C1 segment of cervical spinal cord (tissue), 14 donors: ENCODE measurements at regions not wholly inside any gene's neighbourhood (a gene's known extent, or its start where the extent isn't known, plus 50 kb on each side); places are given as distances from the start of the nearest gene placed in this dataset.

Experiments
- DNase-seq, 14 donors: peaks; one replicate each; lab custom pipeline; 2025; lab: John Stamatoyannopoulos, UW

DNA sequence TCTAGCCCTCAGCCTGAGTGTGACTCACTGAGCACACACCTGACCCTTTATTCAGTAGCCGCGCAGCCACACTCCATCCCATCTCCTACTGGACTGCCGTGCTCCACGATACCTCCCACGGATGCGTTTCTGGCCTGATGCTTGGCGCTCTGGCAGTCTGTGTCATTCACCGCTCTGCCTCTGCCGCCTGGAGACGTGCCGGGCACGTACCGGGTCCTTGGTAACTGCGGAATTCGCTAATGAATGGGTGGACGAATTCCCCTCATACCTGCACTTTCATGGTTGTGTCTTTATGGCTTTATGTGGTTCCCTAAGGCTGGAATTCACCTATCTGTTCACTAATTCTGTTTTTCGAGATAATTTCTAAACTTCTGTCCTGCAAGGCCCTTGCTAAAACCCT lies 405.7 kb downstream of the QKI start:
- no peak for DNase-seq

DNA sequence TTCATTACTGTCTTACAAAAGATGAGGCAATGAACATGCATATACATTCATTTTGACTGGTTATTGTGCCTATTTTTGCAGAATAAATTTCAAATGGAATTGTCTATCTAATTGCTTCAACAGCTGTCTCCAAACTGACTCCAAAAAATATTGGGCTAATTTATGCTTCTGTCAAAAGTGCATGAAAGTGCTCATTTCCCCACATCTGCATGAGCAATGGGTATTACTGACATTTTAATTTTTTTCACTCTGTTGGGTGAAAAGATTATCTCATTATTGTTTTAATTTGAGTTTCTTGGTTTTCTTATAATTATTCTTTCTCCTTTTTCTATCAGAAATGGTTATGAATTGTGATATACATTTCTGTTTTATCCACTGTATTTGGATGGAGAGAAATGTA lies 404.2 kb downstream of the QKI start:
- DNase-seq = no peak

DNA sequence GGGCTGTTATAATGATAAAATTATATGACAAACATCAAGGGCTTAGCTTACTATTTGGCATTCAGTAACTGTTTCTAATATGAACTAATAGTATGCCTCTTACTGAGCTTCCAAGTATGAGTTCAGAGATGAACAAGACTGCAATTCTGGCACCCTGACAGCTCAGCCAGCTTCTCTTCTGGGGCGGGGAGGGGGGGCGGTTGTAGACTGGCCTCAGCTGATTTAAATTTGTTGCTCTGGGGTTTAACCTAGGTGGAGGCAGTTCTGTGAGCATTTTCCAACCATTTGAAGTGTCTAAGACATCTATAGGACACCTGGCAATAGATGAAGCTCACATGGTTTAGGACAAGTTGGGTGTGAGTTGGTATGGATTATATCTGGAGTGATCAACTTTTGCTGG lies 401.9 kb downstream of the QKI start:
- DNase-seq = no peak

DNA sequence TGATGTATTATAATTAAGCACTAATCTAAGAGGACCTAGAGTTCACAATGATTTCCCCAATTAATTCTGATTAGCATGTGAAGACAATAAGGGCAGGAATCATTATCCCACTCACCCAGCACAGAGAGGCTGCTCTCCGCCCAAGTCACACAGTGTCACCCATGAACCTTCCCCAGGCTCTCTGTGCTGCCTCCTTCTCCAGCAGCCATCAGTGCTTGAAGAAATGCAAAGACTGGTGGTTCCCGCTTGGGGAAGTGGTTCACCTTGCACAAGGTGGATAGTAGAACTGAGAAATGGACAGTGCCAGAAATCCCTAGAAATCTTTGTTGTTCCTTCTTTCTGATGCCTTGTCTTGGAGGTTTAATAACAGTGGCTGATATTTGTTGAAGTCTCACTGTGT lies 401.3 kb downstream of the QKI start:
- DNase-seq = no peak

DNA sequence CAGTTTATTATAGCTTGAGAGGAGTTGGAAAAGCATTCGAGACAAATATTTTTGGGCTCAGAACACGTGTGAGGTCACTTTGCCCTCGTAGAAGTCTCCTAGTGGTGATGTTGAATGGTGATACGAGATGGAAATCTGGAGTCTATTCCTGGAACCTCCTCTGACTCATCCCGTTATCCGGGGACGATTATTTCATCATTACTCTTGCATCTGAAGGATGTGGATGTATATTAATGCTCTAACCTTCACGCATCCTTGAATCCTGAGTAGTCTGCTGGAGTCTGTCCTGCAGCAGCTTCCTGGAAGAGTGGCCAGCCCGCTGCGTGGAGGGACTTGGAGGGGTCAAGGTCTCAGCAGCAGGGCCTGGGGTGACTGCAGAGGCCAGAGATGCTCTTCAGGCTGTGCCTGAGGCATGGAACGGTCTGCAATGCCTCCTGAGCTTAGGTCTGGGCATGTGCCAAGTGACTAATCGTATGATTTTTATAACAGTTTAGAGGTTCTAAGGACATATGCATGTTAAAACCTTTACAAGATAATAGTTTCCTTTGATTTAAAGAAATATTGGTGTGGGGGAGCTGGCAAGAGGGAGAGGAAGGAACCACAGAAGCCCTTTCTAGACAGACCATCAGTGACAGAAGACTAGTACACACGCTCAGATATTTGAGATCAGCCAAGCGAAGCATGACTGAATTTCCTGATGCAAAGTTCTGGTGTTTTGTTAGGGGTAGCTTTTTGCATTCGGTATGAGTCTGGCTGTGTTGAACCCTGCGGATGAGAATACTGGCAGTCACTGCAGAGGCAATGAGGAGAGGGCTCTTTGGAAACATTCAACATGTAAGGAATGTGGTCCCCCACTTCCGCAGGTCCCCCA lies 400.2 kb downstream of the QKI start:
- no peak for DNase-seq

DNA sequence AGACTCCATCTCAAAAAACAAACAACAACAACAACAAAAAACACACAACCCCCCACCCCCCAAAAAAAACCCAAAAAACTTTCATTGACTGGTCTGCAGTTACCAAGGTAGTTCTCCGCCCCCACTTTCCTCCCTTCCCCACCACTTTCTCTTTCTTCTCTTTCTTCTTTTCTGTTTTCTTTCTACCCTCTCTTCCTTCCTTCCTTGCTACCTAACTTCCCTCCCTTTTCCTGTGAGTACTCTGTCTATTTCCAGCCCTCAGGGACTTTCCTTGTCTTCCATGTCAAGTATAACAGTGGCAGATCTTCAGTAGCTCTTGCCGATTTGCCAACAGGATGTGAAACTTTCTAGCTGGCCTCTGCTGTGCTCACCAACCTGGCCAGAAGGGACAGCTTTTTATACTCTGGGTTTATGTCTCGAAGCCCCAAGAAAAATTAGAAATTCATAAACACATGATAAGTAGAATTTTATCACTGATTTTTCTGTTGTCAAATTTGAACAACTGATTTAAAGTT lies 399.5 kb downstream of the QKI start:
- no peak for DNase-seq

DNA sequence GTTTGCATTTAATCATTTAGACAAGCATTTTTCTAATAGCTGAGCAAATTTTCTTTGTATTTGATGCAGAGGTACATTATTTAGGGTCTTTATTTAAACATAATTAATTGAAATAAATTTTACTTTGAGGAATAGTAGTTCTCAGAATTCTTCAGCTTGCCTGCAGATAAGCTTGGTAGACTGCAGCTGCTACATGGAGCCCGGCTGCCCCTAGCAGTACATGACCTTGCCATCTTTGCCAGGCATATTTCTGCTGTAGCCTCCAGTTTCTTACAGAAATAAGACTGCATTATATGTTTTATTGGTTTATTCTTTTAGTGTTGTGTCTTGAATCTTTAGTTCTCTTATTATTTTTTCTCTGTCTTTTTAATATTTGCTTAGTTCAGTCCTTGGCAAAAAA lies 396.8 kb downstream of the QKI start:
- DNase-seq = no peak

DNA sequence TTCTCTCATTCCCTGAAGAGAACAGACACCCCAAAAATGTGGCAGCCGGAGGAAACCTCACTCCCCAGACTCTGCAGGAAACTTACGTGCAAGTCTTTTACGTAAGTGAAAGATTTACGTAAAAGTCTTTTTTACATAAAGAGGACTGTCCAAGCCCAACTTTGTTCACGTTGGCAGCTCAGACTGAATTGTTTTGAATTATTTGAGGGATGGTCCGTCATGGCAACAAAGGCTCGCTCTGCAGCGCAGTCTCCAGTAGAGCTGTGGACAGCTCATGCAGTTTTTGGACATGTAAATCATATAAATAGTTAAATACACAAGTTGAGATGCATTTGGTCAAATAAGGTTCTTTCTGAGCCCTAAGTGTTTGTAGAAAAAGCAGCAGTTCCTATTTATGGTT lies 394.8 kb downstream of the QKI start:
- DNase-seq = no peak

DNA sequence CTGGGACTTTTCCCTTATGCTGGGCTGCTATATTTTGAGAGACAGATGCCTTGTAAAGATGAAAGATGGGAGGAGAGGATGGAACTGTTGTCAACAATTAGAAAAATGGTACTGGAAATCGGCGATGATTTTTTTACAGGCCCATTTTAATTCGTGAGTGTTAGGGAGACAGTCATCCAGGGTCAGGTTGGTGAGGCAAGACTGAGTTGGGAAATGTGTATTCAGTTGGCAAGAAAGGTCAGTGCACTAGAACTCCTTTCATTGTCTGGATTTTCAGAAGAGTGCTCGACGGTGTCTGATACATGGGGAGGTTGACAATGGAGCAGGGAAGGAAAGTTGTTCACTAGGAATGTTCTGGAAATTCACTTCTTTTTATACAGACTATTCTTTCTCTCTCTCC lies 394.4 kb downstream of the QKI start:
- DNase-seq = no peak

DNA sequence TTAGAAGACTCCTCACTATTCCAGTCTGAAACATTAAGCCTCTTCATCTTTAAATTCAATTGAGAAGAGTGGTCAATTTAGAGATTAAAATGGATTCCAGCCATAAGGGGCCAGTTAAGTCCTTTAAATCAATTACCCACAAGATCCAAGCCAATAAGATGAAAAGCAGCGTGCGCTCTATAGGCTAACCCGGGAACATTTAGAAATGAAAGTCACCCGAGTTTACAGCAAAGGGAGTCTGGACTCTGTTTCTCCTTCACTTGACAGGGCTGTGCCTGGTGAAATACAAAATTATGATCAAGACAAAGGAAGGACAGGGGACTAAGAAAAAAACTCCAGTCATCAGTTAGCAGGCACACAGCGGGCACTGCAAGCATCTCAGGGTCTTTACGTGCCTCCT lies 393.7 kb downstream of the QKI start:
- DNase-seq = no peak

DNA sequence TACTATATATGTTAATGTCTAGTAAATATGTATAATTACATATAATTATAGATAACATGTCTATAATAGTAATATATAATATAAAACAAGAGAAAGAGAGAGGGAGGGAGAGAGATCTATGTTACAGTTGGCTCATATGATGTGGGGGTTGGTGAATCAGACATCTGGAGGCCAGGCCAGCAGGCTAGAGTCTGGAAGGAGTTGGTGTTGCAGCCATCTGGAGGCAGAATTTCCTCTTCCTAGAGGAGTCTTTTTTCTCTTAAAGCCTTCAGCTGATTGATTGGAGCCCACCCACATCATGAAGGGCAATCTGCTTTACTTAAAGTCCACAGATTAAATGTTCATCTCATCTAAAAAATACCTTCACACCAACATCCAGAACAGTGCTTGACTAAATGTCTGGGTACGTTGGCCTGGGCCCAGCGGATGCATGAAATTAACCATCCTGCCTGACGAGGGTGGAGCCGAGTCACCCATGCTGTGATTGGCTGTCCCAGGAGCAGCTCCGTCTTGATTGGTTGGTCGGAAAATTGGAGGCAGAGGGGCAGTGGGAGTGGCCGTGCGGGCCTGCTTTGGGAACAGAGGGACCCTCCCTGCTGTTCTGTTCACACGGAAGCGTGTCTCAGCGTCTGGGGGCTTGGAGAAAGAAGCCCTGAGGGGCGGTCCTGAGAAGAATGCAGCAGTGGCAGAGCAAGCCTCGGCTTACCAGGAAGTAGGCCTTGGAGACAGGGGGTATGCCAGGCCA lies 392.4 kb downstream of the QKI start:
- DNase-seq = no peak

DNA sequence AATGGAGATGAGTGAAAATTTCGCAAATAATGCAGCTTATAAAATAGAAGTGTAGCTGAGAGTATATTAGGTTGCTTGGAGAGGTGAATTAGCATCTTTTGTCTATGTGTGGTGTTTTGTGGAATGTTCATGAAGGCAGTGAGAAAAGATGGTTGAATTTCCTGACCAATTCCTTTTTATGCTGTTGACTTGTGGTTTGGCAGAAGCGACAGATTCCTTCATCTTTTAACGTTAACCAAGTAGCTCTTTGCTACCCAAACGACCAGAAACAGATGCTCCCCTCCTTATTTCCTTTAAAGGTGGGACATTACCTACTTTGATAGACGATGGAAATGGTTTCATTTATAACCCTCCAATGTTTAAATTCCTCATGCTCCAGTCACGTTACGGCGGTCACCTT lies 390.5 kb downstream of the QKI start:
- no peak for DNase-seq

DNA sequence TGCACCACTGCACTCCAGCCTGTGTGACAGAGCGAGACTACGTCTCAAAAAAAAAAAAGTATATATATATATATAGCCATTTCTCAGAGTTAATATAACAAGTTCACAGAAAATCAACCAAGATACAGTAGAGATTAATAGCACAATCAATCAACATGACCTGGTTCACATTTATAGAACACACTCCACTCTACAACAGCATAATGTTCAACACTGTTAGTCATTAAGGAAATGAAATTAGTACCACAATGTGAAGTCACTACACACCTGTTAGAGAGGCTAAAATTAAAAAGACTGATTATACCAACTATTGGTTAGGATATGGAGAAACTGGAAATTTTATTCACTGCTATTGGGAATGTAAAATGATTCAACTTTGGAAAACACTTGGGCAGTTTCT lies 387.7 kb downstream of the QKI start:
- no peak for DNase-seq

DNA sequence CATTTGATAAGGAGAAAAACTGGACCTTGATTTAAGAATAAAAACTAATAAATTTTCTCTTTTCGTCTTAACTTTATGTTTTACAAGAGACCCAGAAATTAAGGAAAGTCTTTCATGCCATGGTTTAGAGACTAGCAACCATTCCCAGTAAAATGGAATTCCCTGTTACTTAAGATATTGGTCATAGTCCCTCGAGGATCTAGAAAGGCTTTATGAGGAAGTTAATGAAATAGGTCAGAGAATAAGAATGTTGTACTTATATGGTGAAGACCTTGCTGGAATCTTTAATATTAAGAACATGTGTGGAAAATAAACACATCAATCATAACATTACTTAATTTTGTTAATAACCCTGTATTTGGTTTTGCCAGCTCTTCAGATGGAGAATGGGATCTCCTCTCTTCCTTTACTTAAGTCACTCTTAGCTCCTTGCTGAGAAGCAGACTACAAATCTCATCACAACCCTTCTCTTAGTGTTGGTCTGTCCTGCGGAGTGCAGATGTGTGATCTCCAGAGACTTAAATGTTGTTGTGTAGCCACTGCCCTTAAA lies 382.9 kb downstream of the QKI start:
- no peak for DNase-seq

DNA sequence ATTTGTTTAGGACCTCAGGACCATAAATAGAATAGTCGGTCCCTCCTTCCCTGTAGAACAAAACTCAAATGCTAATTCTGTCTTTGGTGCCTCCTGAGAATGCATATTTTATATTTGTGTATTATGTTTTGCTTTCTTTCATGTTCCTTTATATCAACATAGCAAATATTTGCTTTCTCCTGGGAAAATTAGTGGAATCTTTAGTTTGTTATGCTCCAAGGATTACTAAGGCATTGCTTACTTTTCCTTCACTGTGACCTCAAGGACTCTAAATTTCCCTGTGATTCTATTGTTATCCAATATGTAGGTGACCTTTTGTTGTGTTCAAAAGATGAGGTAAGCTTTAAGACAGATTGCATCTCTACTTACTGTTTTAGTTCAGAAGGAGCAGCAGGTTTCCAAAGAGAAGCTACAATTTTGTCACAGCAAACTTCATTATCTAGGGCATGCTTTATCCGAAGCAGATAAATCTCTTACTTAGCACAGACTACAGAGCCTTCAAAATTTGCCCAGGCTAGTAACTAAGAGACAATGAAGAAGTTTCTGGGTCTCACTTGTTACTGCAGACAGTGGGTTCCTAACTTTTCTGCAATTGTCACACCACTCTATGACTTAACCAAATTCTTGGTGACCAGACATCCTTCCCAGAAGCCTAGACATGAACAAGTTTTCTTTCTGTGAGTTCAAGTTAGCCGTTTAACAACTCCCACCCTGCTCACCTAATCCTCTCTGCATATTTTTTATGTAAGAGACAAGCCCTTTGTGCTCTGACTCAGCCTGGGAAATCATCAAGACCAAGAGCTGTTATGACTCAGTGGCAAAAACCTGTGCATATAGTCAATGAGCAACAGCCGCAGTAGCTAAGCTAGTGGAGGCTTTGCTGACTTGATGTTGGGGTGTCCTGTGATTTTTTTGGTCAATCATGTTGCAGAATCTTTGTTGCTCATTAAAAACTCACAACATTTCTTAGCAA lies 378.8 kb downstream of the QKI start:
- no peak for DNase-seq

DNA sequence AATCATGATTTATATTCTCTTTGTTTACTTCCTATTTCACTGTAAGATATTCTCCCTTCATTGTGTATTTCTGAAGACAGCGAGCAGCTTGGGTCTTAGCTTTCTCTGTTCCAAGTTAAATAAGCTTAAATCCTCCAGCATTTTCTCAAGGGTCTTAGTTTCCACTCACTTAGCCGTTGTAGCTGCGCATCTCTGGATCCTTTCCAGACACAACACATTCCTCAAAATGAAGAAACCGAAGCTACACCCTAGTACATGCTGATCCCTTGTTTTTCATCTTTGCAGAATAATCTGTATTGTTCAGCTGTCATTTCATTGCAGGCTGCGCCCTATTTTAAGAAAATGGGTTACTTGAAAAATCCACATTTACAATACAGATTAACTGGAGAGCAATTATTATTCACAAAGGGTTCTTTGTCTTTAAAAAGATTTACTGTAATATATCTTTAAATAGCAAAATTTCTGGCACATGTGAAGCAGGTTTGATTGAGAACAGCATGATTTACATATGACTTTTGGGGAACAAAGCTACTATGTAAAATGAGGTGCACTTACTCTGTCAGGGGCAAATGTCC lies 375.8 kb downstream of the QKI start:
- DNase-seq = no peak

DNA sequence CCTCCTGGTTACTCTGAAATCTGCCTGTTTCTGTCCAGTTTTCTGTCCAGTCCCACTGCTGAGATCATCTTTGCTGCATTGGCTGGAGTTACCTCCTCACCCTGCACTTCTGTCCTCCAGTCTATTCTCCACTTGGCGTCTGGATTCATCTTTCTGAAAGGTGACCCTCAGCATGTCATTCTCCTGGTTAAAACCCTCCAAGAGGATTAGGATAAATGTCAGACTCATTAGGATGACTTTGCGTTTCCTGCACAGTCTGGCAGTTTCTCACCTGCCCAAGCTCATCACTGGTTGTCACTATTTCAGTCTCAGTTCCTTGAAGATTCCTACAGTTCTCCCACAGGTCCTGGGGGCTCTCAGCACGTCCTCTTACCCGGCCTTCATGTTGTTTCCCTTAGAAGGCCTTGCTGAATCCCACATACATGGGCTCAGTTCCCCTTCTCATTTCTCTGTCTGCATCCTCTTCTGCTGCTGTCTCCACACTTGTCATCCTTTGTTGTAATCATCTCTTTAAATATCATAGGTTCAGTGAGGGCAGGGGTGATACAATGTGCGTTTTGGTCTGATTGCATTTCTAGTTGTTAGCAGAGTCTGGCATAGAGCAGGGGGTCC lies 374.8 kb downstream of the QKI start:
- DNase-seq = no peak

DNA sequence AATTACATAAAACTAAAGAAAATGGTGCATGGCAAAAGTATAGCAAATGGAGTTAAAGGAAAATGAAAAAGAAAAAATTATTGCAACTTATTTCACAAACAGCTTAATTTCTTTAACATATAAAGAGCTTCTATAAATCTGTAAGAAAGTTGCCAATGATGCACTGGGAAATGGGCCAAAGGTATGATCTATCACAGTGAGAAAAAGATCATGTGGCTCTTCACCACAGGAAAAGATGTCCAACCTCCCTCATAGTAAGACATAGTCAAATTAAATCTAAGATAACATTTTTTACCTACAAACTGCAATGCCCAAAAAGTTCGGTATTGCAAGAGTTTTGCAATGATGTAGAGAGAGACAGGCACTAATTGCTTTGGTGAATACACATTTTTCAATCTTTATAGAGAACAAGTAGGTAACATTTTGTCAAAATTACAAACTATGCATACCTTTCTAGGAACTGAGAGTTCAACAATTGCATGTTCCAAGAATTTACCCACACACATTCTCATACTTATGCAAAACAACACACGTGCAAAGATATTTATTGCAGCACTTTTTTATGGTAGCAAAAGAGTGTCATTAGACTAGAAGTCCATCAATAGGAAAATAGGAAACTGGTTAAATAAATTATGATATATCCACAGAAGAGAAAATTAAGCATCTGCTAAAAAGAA lies 372.6 kb downstream of the QKI start:
- no peak for DNase-seq

DNA sequence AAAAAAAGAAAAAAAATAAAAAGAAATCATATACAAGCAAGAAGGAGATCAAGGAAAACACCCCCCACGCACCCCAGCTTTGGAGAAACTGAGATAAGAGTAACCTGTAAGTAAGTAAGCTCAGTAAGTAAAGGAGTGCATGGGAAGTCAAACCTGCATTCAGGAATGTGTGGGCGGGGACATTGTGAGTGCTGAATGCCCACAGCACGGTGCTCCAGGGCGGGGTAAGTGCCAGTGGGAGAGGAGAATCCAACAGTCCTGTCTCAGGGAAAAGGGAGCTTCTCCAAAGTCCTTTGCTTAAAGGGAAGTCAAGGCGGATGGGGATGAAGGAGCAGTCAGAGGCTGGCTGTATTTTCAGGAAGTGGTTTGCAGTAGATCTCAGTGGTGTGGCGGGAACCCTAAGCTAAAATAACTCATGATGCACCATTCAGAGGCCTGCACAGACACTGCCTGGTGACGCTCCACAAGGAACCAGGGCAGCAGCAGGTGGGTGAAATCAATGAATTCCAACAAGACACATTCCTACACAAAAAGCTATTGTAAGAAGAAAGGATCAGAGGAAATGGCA lies 368.0 kb downstream of the QKI start:
- DNase-seq = peak in 3 of 14 donors; percentile 3 to 19 (median 9)

DNA sequence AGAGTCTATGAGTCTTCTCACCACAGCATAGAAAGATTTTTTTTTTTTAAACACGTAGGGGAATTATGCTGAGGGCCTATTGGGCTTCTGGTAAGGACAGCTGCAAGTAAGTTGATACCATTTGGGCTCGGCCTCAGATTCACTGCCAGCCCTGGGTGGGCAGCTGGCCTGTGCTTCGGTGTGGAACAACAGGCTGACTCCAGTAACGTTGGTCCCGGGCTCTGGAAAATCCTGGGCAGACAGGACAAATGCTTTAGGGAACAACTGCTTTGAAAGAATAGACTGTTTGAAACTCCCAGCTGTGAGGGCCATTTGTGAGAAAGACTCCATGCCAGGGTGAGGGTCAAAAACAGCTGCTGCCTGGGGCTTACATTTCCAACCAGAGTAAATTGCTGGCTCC lies 366.5 kb downstream of the QKI start:
- DNase-seq = peak in 4 of 14 donors; percentile 4 to 34 (median 26)
